Chondrocyte (in vitro differentiated cells): ENCODE measurements at regions not wholly inside any gene's neighbourhood (a gene's known extent, or its start where the extent isn't known, plus 50 kb on each side); places are given as distances from the start of the nearest gene placed in this dataset.

Experiments
- DNase-seq: peaks from one replicate; pipeline ENCODE4 v3.0.0; 2021; ENCODE audit warnings: mixed read lengths, low spot score
- H3K27ac Mint-ChIP-seq: one replicate; pipeline ENCODE4 v1.8.0; 2021; ENCODE audit warnings: mild to moderate bottlenecking, moderate library complexity, mixed read lengths; ENCODE audit not compliant: unreplicated experiment
- H3K27me3 Mint-ChIP-seq: 2 replicates; pipeline ENCODE4 v1.8.0; 2021; ENCODE audit warnings: low read depth, mixed read lengths
- H3K36me3 Mint-ChIP-seq: 2 replicates; pipeline ENCODE4 v1.8.0; 2021; ENCODE audit warnings: low read depth, mixed read lengths
- H3K4me1 Mint-ChIP-seq: 2 replicates; pipeline ENCODE4 v1.8.0; 2021; ENCODE audit warnings: low read depth, mild to moderate bottlenecking, mixed read lengths
- H3K4me3 Mint-ChIP-seq: one replicate; pipeline ENCODE4 v1.8.0; 2021; ENCODE audit warnings: mild to moderate bottlenecking, moderate library complexity, mixed read lengths; ENCODE audit not compliant: unreplicated experiment
- H3K9me3 Mint-ChIP-seq: 2 replicates; pipeline ENCODE4 v1.8.0; 2021; ENCODE audit warnings: low read depth, mixed read lengths
- TF ChIP-seq, protein P1 (sequence below): fragments of 200-600 bp; sonication (generic); IDR thresholded peaks from 2 replicates; pipeline ENCODE4 v1.5.0; 2021; ENCODE audit warnings: antibody characterized with exemption, mild to moderate bottlenecking, moderate library complexity

DNA sequence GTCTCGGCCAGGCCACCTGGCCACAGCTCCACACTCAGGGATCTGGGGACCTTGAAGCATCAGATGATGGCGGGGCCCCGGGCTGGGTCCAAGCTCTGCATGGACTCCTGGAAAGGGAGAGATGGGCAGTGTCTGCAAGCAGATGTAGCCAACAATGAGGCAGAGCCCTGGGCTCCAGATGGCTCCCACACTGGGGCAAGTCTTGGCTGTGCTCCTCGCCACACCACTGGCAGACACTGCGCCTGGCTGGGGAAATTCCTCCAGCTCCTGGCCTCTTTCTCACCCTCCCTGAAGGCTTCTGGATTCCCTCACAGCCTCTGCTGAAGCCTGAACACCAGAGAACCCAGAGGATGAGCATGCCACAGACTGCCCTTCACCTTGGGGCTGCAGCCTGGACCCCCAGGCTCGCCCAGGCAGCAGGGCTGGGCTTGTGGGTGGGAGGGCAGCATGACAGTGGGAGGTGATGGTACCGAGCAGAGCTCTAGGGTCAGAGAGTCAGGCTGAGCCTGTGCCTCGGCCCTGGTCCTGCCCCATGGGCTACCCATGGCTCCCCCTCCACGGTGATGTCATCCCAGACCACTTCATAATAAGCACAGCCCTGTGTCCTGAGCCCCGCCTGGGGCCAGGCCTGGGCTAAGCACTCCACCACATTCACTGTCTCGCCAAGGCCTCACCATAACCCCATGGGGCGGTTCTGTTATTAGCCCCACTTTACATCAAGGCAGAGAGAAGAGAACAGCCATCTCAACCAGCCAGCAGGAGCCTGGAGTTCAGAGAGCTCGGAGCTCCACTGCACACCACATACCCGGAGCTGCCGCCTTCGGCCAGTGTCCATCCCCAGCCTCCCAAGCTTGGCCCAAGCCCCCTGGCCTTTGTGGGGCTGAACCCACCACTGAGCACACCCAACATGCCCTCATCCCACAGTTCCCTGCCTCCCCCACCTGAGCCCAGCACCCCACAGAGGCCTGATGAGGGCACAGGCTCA, 62.2 kb upstream of the ADAMTS2 start:
- peak; percentile 69 for DNase-seq
- Mint-ChIP-seq H3K4me3 (no peak overlapping the region), H3K9me3 (peaks cover 5% of the 10 kb centered on the region), H3K4me1 (peaks cover 6% of the 10 kb centered on the region), H3K27me3 (no peaks in the 10 kb centered on the region), H3K27ac (no peak overlapping the region), H3K36me3 (no peaks in the 10 kb centered on the region)
- TF ChIP-seq, protein P1, sequence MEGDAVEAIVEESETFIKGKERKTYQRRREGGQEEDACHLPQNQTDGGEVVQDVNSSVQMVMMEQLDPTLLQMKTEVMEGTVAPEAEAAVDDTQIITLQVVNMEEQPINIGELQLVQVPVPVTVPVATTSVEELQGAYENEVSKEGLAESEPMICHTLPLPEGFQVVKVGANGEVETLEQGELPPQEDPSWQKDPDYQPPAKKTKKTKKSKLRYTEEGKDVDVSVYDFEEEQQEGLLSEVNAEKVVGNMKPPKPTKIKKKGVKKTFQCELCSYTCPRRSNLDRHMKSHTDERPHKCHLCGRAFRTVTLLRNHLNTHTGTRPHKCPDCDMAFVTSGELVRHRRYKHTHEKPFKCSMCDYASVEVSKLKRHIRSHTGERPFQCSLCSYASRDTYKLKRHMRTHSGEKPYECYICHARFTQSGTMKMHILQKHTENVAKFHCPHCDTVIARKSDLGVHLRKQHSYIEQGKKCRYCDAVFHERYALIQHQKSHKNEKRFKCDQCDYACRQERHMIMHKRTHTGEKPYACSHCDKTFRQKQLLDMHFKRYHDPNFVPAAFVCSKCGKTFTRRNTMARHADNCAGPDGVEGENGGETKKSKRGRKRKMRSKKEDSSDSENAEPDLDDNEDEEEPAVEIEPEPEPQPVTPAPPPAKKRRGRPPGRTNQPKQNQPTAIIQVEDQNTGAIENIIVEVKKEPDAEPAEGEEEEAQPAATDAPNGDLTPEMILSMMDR: no peak

DNA sequence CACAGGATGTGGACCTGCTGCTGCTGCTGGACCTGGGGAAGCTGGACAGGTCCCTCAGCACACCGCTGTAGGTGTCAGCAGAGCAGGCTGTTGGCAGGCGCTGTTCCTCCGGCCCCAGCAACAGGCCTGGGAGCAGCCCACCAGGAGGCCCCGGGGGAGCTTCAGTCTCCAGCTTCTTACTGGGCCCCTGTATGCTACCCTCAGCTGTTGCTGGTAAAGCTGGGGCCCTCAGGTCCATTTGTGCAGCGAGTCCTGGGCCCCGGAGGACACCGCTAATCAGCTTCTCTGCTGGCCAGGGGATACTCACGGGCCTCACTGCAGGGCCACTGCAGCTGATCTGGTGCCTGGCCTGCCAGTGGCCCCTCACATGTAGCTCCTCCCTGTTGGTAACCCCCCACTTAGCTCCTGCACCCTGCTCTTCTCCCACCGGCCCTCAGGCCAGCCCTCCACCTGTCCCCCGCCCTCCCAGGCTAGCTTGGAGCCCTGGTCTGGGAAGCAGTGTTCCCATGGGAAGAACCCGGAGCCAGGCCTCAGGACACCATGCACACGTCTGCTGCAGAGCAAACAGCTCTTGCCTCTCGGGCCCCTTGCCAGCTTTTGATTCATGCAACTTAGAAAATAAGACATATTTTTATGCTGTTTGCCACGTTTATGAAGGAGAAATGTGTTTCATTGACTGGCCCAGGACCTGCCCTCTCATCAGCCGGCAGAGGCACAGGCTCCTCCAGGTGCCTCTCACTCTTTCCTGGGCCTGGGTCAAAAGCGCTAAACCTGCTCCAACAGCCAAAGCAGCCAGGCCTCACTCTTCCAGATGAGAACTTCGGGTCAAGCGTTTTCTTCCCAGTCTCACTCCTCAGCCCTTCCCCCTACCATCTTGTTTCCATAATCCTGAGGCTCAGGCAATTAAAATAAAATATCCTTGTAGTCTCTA, 61.0 kb upstream of the ADAMTS2 start:
- Mint-ChIP-seq H3K27ac (peak overlapping the region; percentile 36), H3K4me3 (no peak overlapping the region), H3K4me1 (peaks cover 6% of the 10 kb centered on the region), H3K9me3 (peaks cover 10% of the 10 kb centered on the region), H3K36me3 (peaks cover 2% of the 10 kb centered on the region), H3K27me3 (no peaks in the 10 kb centered on the region)
- peak; percentile 84 for DNase-seq
- TF ChIP-seq, protein P1: no peak

DNA sequence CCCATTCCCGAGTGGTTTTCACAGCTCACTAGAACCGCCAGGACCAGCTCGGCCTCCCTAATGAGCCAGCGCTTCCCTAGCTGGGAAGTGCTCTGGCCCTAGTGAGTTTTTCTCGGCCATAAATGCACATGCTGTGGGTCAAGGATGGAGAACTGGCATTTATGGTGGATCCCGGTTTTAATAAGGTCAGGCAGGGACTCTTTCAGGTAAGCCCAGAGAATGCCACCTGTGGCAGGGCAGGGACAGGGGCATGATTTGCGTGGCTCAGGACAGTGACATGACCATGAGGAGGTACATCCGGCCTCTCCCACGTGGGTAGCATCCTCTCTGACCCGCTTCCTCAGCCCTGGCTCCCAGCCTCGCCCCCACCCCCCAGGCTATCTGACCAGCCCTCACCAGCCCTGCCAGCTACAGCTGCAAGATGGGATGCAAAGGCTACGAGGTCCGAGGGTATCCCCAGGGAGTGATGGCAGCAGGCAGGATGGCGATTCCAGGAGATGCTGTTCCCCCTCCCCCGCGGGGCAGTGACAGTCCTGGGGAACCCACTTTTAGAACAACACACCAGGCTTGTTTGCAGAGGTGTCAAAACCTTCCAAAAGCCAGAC, 60.3 kb upstream of the ADAMTS2 start:
- DNase-seq: peak; percentile 80
- H3K4me1 Mint-ChIP-seq: peaks cover 6% of the 10 kb centered on the region
- no peak overlapping the region for H3K27ac Mint-ChIP-seq
- TF ChIP-seq, protein P1: no peak
- H3K36me3 Mint-ChIP-seq: peaks cover 2% of the 10 kb centered on the region
- no peak overlapping the region for H3K4me3 Mint-ChIP-seq
- peaks cover 18% of the 10 kb centered on the region for H3K9me3 Mint-ChIP-seq
- H3K27me3 Mint-ChIP-seq: no peaks in the 10 kb centered on the region

DNA sequence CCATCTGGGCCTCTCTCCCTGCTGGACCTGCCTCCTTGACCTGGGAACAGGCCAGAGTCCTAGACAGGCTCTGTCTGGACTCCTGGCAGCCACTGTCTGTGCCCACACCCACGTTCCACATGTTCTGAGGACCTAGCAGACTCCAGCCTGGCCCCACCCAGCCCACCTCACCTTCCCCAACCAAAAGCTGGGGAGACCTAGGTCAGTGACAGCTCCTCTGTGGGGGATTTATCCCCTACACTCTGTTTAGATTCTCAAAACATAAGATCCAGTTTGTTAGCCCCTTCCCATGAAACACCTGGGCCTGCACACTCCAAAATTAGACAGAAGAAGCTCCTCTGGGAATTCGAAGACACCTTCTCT, 59.8 kb upstream of the ADAMTS2 start:
- H3K4me3 Mint-ChIP-seq: no peak overlapping the region
- no peak overlapping the region for H3K27ac Mint-ChIP-seq
- H3K27me3 Mint-ChIP-seq: no peaks in the 10 kb centered on the region
- peaks cover 6% of the 10 kb centered on the region for H3K4me1 Mint-ChIP-seq
- peak; percentile 40 for DNase-seq
- peaks cover 23% of the 10 kb centered on the region for H3K9me3 Mint-ChIP-seq
- TF ChIP-seq, protein P1: no peak
- H3K36me3 Mint-ChIP-seq: peaks cover 2% of the 10 kb centered on the region
